MM.1S (cell line): ENCODE measurements at regions not wholly inside any gene's neighbourhood (a gene's known extent, or its start where the extent isn't known, plus 50 kb on each side); places are given as distances from the start of the nearest gene placed in this dataset.

Experiments
- DNase-seq: peaks from one replicate; pipeline ENCODE4 v3.0.0-alpha.2; 2015
- H2AFZ ChIP-seq: fragments of 300-600 bp; sonication (generic); 2 replicates; pipeline ENCODE4 v1.6.0; 2016; ENCODE audit warnings: antibody characterized with exemption, low read length
- H3F3A ChIP-seq: fragments of 300-600 bp; sonication (generic); 2 replicates; pipeline ENCODE4 v1.6.1; 2016; ENCODE audit warnings: mild to moderate bottlenecking, antibody characterized with exemption, low read length, moderate library complexity, mixed read lengths; ENCODE audit not compliant: insufficient read depth
- H3K27ac ChIP-seq: fragments of 300-600 bp; sonication (generic); 2 replicates; pipeline ENCODE4 v1.5.1; 2016; ENCODE audit warnings: mild to moderate bottlenecking, low read length
- H3K27me3 ChIP-seq: fragments of 300-600 bp; sonication (generic); replicated peaks from 2 replicates; pipeline ENCODE4 v1.6.0; 2016; ENCODE audit warnings: low read length; ENCODE audit not compliant: insufficient read depth
- H3K36me3 ChIP-seq: fragments of 300-600 bp; sonication (generic); replicated peaks from 2 replicates; pipeline ENCODE4 v1.6.1; 2016; ENCODE audit warnings: mild to moderate bottlenecking, low read length, mixed read lengths; ENCODE audit not compliant: insufficient read depth
- H3K4me1 ChIP-seq: fragments of 300-600 bp; sonication (generic); 2 replicates; pipeline ENCODE4 v1.6.1; 2016; ENCODE audit warnings: low read length, mixed read lengths
- H3K4me2 ChIP-seq: fragments of 300-600 bp; sonication (generic); 2 replicates; pipeline ENCODE4 v1.6.0; 2016; ENCODE audit warnings: low read depth, low read length
- H3K4me3 ChIP-seq: fragments of 300-600 bp; sonication (generic); 2 replicates; pipeline ENCODE4 v1.5.1; 2016; ENCODE audit warnings: low read length, mixed read lengths
- H3K79me2 ChIP-seq: fragments of 300-600 bp; sonication (generic); 2 replicates; pipeline ENCODE4 v1.6.1; 2016; ENCODE audit warnings: mixed run types, low read length, mixed read lengths
- H3K9ac ChIP-seq: fragments of 300-600 bp; sonication (generic); 2 replicates; pipeline ENCODE4 v1.6.1; 2016; ENCODE audit warnings: low read length, mixed read lengths
- H3K9me2 ChIP-seq: fragments of 300-600 bp; sonication (generic); replicated peaks from 2 replicates; pipeline ENCODE4 v1.6.1; 2016; ENCODE audit warnings: mild to moderate bottlenecking, low read length, mixed read lengths; ENCODE audit not compliant: insufficient read depth
- H3K9me3 ChIP-seq: fragments of 300-600 bp; sonication (generic); replicated peaks from 2 replicates; pipeline ENCODE4 v1.6.1; 2016; ENCODE audit warnings: mild to moderate bottlenecking, low read length, mixed read lengths; ENCODE audit not compliant: insufficient read depth
- H4K20me1 ChIP-seq: fragments of 300-600 bp; sonication (generic); 2 replicates; pipeline ENCODE4 v1.6.1; 2016; ENCODE audit warnings: mild to moderate bottlenecking, low read length, moderate library complexity, mixed read lengths; ENCODE audit not compliant: insufficient read depth
- EZH2 ChIP-seq: fragments of 300-600 bp; sonication (generic); optimal IDR thresholded peaks from 2 replicates; pipeline ENCODE3; 2017; ENCODE audit warnings: low read depth, mild to moderate bottlenecking, antibody characterized with exemption, low read length, mixed read lengths
- EZH2phosphoT487 ChIP-seq: fragments of 300-600 bp; sonication (generic); IDR thresholded peaks from 2 replicates; pipeline ENCODE4 v1.6.1; 2018; ENCODE audit warnings: antibody characterized with exemption, low read length
- TF ChIP-seq, protein P1 (sequence below): fragments of 300-600 bp; sonication (generic); IDR thresholded peaks from 2 replicates; pipeline ENCODE4 v1.5.1; 2016; ENCODE audit warnings: antibody characterized with exemption, low read length, mixed read lengths

DNA sequence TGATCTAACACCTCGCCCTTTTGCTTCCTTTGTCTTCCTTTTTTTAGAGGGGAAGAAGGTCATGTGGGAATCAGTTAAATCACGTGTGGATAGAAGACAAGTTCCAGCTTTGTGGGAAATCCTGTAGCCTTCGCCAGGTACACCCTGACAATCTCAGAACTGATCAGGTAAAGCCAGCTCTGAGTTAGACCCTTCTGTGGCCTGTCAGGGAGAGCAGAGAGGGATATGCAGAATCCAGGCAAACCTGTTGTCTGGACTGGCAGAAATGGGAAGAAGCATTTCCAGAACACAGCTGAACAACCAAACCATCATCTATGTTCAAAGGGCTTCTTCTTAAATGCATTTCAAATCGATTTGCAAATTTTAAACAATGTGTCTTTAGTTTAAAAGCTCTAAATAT, 247.4 kb upstream of the FN1 start:
- H3K27me3 ChIP-seq = no peaks in the 10 kb centered on the region
- no peak overlapping the region for H3K27ac ChIP-seq
- no peak overlapping the region for H3K4me2 ChIP-seq
- H3K4me3 ChIP-seq = no peak overlapping the region
- H3K4me1 ChIP-seq = peaks cover 14% of the 10 kb centered on the region; the same call in 1 of the 2 replicates
- DNase-seq = no peak
- no peak for TF ChIP-seq EZH2
- no peak for TF ChIP-seq EZH2phosphoT487
- TF ChIP-seq, protein P1, sequence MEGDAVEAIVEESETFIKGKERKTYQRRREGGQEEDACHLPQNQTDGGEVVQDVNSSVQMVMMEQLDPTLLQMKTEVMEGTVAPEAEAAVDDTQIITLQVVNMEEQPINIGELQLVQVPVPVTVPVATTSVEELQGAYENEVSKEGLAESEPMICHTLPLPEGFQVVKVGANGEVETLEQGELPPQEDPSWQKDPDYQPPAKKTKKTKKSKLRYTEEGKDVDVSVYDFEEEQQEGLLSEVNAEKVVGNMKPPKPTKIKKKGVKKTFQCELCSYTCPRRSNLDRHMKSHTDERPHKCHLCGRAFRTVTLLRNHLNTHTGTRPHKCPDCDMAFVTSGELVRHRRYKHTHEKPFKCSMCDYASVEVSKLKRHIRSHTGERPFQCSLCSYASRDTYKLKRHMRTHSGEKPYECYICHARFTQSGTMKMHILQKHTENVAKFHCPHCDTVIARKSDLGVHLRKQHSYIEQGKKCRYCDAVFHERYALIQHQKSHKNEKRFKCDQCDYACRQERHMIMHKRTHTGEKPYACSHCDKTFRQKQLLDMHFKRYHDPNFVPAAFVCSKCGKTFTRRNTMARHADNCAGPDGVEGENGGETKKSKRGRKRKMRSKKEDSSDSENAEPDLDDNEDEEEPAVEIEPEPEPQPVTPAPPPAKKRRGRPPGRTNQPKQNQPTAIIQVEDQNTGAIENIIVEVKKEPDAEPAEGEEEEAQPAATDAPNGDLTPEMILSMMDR = no peak
- no peaks in the 10 kb centered on the region for H3K9me3 ChIP-seq
- no peaks in the 10 kb centered on the region for H3K9me2 ChIP-seq
- H3K9ac ChIP-seq = no peak overlapping the region
- no peaks in the 10 kb centered on the region for H4K20me1 ChIP-seq
- H3F3A ChIP-seq = no peaks in the 10 kb centered on the region; the same call in 1 of the 2 replicates
- H3K79me2 ChIP-seq = no peaks in the 10 kb centered on the region
- H3K36me3 ChIP-seq = no peaks in the 10 kb centered on the region
- no peak overlapping the region for H2AFZ ChIP-seq

DNA sequence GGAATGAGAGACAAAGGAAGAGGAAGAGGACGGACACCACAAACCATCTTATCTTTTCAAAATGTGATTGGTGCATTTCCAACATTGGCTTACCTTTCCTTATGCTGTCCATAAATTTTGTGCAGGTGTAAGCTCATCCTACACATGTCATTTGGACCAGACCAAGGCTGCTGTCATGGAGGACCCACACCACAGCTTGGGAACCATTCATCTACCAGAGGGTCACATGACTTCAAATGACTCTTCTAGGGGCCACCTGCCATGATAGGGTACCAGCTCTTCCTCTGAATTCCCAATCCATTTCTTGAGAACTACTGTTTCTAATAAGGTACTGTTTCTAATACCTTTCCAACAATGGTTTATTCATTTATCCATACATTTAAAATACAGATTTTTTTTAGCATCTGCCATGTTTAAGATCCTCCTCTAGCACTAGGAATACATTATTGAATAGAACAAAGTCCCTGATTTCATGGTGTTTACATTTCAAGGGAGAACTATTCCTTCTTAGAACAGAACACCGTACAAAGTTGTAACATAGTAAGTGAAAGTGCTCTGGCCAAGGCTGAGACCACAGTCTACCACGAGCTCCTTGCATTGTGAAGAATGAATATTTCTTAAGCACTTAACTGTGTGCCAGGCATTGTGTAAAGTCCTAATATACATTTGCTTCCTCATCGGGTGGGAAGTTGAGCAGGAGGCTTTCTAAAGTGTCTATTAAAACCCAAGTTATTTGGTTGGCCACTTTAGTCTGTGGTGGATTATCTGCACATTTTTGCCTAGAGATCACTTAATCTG, 246.1 kb upstream of the FN1 start:
- Histone ChIP-seq H3K4me2 (peak overlapping the region; percentile 28; the same call in 1 of the 2 replicates), H3K9me3 (no peaks in the 10 kb centered on the region), H2AFZ (peak overlapping the region; percentile 53; the same call in 1 of the 2 replicates), H3K4me1 (peaks cover 14% of the 10 kb centered on the region; the same call in 1 of the 2 replicates), H3K27me3 (no peaks in the 10 kb centered on the region), H3F3A (no peaks in the 10 kb centered on the region; the same call in 1 of the 2 replicates), H3K79me2 (no peaks in the 10 kb centered on the region), H4K20me1 (no peaks in the 10 kb centered on the region), H3K4me3 (no peak overlapping the region), H3K36me3 (no peaks in the 10 kb centered on the region), H3K9ac (no peak overlapping the region), H3K27ac (no peak overlapping the region), H3K9me2 (no peaks in the 10 kb centered on the region)
- TF ChIP-seq EZH2 (no peak), EZH2phosphoT487 (no peak)
- TF ChIP-seq, protein P1 = no peak
- DNase-seq = no peak

DNA sequence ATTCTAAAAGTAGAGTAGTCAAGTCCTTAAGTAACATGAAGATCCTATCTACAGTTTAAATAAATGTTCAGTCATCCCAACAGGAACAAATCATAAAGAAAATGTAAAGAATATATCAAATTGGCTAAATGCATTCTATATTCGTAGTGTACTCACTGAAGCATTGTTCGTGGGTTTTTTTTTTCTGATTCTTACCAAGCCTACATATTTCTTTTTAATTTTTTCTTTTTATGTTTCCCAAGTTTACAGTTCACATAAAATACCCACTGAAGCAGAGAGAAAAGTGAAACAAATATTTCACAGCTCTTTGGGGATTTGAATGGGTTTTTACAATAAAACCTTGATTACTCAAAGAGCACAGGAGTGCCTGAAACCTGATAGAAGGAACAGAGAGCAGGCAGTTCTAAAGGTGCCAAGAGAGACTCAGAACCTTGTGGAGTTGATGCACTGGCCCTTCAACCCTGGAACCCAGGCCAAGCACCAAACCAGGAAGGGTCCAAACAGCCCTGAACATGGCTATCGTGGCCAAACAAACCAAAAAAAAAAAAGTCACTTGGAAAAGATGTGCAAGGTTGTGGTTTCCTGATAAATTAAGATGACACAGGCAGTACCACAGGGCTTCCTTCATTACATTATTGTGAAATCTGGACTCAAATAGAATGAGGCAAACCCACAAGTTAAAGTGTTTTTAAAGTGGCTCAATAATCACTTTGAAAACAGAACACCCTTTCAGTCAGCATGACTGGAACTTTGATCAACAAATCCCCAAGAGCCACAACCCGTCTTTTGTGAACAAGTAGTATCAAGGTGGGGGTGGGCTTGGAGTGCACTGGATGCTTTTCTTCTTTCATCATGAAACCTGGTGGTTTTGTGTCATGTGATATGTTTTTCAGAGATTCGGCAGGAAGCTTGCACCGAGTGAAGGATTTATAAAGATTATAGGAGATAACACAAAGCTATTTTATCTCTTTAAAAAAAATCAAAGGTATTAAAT, 245.0 kb upstream of the FN1 start:
- no peak overlapping the region for H3K4me3 ChIP-seq
- H3F3A ChIP-seq = no peaks in the 10 kb centered on the region; the same call in 1 of the 2 replicates
- peak overlapping the region; percentile 53; the same call in 1 of the 2 replicates for H2AFZ ChIP-seq
- no peaks in the 10 kb centered on the region for H3K36me3 ChIP-seq
- H4K20me1 ChIP-seq = no peaks in the 10 kb centered on the region
- H3K4me2 ChIP-seq = peak overlapping the region; percentile 28; the same call in 1 of the 2 replicates
- TF ChIP-seq, protein P1 = no peak
- TF ChIP-seq EZH2phosphoT487 (no peak), EZH2 (no peak)
- DNase-seq = peak; percentile 45
- H3K27me3 ChIP-seq = no peaks in the 10 kb centered on the region
- peak overlapping the region; percentile 37; the same call in 1 of the 2 replicates for H3K27ac ChIP-seq
- H3K4me1 ChIP-seq = peaks cover 14% of the 10 kb centered on the region; the same call in 1 of the 2 replicates
- H3K9me2 ChIP-seq = no peaks in the 10 kb centered on the region
- no peaks in the 10 kb centered on the region for H3K79me2 ChIP-seq
- H3K9ac ChIP-seq = no peak overlapping the region
- H3K9me3 ChIP-seq = no peaks in the 10 kb centered on the region
